ENCODE measurements at regions not wholly inside any gene's neighbourhood (a gene's known extent, or its start where the extent isn't known, plus 50 kb on each side); places are given as distances from the start of the nearest gene placed in this dataset.
"Not testable (repeated sequence)": the region's sequence is repeated elsewhere in the genome, so short reads cannot be mapped to it uniquely, and the experiment has no call there.

DNA sequence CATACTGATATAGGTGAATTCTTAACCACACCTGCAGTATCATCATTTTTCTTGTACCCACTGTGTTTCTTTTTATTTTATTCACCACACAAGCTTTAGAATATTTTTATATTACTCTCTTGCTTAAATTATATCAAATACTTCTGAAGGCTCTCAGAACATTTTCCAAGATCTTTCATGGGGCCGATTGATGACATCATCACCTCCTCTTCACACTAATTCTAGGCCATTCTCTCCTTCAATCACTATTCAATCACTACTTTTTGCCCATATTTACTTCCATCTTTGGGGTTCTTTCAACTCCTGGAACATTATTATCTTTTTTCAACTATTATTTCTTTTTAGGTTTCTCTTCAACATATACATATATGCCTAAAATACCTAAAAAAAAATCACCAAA, 1438.8 kb upstream of the ALCAM start:
- no peak for DNase-seq

DNA sequence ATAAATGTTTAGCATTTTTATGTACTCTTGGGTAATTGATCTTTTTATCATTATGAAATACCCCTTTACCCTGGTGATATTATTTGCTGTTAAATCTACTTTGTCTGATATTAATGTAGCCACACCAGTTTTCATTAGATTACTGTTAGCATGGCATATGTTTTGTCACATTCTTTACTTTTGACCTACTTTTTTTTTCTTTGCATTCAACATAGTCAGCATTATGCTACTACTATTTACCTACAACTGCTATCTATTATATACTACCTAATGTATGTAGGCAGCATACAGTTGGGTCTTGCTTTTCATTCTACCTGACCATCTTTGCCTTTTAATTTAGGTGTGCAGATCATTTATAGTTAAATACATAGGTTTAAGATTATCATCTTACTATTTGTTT, 1429.6 kb upstream of the ALCAM start:
- no peak for DNase-seq

DNA sequence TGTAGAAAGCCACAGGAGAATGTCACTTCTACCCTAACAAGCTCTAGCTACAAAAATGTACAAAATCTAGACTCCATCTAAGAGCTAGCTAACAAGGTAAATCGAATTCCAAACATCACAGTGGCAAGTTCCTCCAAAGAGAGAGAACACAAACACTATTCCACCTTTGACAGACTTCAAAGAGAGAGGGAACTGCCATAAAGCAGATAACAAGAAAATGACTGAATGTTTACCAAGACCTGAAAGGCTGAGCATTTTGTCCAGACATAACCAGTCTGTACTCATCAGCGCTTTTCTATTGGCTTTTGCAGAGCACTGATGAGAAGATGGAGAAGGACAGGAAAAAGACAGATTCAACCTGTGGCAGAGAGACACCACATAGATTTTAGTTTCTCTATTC, 1419.6 kb upstream of the ALCAM start:
- DNase-seq = no peak

DNA sequence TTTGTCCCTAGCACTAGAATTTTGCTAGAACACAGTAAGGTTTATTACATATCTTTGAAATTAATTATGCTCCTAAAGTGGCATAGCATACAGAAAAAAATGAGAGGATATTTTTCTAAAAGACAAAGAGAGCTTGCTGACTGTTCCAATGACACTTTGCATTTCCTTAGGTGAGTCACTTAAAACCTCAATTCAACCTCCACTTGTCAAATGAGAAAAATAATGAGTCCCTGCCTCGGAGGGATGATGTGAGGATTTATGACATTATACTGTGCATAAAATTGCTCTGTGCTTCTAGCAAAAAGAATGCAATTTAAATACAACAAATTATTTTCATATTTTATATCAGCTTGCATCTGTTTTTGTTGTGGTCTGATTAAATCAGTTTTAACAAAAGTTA, 1417.0 kb upstream of the ALCAM start:
- DNase-seq = no peak

DNA sequence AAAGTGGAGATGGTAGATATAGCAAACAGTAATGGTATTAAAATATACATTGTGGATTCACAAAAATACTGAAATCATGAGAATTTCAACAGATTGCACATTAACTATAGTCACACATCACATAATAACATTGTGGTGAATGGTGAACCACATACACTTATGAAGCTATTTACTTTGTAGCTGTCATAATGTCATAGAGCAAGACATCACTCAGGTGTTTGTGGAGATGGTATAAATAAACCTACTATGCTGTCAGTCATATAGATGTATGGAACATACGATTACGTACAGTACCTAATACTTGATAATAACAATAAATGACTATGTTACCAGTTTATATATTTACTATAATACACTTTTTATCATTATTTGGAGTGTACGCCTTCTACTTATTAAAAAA, 1416.0 kb upstream of the ALCAM start:
- DNase-seq = no peak

DNA sequence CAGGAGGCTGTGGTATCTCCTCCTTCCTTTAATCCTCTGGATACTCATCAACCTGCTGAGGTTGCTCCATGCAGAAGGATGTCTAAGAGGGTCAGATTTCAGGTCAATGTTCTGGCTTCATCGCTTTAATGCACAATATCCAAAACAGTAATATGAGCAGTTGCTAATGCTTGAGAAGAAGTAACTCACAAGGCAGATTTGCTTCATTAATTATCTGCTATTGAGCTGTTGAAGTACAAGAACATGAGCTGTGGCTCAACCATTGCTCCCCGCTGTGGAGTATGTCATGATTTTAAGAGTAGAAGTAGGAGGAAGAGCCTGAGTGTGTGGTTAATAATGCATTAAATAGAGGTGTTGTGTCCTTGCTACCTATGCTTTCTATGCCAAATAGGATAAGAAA, 1412.9 kb upstream of the ALCAM start:
- no peak for DNase-seq

DNA sequence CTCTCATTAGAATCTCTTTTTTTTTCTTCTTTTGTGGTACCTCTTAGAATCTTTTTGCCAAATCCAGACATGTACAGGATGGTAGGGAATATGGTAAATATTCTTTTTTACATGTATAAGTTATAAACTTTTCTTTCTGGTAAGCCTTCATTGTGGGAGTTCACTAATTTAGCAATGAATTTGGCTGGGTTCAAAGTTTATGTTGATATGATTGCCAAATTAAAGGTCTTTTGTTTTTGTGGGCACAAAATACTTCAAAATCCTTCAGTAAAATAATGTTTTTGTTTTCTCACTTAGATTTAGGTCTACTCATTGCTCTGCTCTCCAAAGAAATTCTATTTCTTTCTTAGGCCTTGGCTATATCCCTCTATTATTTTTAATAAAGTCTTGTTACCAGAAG, 1405.9 kb upstream of the ALCAM start:
- DNase-seq = no peak

DNA sequence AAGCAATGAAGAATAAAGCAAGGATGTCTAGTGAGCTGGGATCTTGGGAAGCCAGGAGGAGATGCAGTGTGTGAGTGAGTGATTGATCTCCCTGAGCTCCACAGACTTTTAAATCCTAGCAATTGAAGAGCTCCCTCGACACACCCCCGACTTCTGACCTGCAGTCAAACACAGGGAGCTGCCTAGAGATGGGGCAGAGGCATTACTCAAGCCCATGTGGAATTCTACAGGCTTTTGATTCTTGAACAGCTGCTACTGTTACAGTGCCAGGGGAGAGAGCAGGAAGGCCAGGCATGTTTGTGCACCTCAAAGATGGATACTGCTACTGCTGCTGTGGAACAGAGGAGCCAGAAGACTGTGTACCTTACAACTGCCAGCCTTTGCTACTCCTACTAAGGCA, 1403.1 kb upstream of the ALCAM start:
- DNase-seq = no peak

DNA sequence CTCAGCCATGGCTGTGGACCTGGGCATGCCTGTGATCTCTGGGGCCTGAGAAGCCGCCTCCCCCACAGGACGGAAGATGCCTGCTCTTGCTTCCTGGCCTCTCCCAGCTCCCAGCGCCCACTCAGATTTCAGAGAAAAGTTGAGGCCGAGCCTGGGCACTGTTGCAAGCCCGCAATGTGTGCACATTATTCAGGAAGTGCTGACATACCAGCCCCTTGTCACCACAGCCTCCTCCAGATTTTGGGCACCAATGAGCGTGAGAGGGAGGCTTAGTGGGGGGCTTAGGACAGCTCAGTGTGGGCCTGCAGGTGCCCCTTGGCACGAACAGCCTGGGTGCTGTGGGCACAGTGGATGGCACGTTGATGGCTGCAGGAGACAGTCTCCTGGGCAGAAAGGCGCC, 1400.9 kb upstream of the ALCAM start:
- no peak for DNase-seq

DNA sequence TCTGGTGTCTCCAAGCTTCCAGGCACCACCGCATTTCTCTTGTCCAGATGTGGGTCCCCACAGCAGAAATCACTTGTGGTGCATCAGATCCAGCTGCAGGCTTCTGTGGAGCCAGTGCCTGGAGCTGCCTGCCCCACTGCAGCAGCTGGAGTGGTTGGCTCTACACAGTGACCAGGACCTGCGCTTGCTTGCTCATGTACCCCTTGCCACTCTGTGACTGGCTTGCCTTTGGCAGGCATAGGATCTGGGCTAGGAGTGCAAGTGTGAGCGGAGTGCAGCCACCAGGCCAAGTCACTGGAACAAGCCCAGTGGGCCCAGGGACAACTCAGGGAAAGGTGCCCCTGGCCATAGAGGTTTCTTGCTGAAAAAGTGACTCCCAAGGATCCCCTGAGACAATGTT, 1400.0 kb upstream of the ALCAM start:
- DNase-seq = no peak

DNA sequence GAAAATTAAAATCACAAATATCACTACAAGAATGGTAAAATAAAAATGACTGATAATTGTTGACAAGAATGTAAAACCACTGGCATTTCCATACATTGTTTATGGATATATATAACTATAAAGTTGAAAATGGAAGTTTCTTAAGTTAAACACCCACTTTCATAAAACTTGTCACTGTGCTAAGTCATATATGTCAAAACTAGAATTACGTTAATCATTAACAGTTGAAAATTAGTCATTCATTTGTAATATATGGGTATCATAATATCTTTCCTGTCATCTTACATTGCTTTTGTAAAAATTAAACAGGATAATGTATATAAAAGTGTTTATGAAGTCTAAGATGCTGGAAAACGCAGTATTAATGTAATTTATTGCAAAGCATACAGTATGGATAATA, 1398.6 kb upstream of the ALCAM start:
- no peak for DNase-seq

DNA sequence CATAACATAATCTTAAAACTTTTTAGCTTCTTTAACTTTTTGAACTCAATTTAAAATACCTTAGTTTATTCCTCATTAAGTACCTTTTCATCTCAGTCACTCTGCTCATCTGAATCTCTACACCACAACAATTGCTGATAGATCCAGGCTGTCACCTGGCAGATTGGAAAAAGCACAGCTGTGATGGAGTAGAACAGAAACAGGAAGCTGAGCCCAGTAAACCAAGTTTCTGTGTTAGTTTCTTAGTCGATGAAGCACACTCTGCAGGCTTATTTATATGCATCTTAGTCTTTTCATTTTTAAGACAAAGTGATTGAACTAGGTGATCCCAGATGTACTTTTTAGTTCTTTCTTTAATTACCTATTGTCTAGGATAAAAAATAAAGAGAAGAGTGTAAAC, 1398.0 kb upstream of the ALCAM start:
- no peak for DNase-seq

DNA sequence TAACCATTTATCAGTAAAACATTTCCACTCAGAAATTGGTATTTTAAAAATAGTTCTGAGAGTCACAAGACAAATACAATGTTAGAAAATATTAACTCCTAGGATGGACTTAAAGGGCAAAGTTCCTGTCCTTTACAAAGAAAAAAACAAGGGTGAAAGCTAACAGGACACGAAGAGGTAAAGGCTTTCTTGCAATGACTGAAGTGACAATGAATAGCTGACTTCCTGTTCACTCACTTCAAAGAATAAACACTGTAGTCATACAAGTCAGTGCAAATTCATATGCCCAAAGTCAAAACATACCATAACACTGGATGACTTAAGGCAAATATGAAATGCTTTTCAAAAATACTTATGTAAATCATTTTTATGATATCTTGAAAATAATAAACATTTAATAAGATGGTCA, 1389.8 kb upstream of the ALCAM start:
- no peak for DNase-seq

DNA sequence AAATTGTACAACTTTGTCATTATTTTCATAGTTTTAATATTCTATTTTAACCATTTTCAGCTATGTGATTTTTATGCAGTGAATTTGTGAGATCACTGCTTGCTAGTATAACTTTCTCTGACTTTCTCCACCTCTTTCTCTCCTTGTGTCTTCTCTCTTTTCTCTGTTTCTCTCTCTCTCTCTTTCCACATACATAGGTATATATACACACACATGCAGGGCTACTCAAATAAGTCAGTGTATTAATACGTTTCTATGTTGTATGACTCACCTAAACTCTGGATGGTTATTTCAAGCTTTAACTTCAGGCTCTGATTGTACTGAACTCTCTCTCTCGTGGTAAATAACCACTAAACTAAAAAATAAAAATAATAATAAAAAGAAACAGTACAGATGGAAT, 1389.3 kb upstream of the ALCAM start:
- DNase-seq = no peak

DNA sequence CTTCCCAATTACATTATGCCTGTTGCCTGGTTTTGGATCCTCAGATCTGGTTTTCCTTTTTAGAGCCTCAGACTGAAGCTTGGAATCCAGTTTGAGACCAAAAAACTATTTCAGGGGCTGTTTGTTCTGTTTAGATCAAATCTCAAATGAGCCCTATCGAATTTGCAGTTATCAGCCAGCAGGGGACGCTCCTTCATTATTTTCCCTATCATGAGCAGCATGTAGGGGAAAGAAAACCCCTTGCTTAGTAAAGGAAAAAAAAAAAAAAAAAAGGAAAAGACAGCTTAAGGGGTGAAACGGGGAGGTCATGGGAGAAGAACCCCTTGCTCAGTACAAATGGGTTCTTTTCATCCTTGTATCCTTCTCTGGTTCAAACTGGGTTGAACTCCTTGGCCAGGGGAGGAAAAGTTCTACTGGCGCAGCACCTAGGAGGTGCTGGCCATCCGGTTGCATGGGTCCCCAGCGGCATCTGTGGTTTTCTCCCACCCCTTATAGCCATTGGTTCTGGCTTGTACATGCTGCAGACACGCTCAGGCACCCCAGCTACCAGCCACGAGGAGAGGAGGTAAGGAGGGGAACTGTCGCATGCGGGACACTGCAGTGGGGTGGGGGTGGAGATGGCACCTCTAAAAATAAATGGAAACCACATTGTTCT, 1375.1 kb upstream of the ALCAM start:
- no peak for DNase-seq

DNA sequence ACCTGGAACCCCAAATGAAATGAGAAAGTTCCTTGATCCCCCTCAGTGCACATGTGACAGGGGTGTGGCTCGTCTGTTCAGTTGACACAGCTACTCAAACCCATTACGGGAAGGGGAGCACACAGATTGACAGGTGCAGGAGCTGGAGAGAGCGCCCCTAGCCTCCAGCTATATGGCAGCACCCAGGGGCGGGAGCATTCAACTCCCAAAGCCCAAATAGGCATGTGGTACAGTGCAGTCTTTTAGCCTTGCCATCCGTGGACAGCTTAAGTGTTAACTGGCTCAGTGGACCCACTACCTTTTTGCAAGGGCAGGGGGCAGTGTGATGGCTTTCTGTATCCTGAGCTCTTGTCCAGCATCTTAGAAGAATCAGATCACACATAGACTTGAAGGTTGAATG, 1374.2 kb upstream of the ALCAM start:
- no peak for DNase-seq

DNA sequence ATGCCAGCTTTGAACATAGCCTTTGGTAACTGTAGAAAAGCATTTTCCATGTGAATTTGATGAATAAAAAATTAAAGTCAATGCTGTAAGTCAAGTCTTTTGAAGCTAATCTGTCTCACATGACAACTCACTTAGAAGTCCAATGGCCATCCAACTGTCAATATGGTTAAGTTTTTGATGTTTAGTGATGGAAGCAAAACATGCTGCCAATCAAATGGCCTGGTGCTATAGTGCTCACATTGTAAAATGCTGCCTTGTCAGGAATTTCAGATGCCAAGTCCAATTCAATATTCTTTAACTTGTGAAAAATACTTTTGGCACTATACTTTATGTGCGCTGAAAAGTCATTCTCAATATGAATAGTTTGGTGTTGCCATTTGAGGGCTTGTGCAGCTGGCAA, 1361.8 kb upstream of the ALCAM start:
- DNase-seq = no peak

DNA sequence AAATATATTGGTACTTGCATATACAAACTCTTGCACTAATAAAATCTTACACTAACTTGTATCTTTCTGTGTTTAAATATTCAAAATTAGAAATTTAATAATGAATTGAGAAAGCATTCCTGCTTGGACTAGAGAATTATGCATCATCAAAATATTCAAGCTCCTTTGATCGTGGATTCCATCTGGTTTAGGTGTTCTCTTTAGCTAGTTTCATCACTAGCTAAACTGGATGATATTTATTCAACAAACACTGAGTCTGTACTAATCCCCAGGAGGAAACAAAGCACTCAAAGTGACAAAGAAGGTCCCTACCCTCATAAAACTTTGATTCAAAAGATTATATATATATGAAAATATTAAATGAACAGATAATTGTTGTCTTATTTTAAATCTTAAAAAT, 1360.9 kb upstream of the ALCAM start:
- no peak for DNase-seq

DNA sequence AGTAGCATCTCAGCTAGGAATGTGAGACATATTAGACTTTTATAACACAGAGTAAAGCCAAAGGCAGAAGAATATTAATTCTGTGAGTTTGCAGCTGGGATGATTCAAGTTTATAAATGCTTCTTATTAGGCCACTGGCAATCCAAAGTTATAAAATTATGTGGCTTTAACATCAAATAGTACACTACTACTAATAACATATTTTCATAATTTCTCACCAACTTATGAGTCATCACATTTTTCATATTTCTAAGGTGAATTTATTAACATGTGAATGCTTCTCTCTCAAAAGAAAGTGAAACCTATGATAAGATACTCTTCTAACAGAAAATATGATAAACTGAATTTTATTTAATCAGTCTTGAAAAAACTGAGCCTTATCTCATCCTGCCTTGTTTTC, 1348.2 kb upstream of the ALCAM start:
- DNase-seq = no peak

DNA sequence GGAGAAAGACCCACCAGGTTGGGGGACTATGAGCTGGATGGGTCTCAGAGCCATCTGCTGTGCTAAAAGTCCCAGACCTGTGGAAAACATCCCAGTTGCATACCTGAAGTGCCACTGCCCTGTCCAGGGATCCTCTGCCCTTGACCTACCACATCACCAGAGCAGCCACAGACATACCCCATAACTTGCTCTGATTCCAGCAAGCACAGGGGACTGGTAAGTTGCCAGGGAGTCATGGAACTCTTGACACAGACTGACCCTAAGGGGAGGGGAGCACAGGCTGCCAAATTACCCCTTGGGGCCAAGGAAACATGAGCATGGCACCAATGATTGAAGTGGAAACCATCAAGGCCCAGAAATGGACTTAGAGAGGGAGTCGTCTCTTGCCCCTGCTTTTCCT, 1335.1 kb upstream of the ALCAM start:
- no peak for DNase-seq

DNA sequence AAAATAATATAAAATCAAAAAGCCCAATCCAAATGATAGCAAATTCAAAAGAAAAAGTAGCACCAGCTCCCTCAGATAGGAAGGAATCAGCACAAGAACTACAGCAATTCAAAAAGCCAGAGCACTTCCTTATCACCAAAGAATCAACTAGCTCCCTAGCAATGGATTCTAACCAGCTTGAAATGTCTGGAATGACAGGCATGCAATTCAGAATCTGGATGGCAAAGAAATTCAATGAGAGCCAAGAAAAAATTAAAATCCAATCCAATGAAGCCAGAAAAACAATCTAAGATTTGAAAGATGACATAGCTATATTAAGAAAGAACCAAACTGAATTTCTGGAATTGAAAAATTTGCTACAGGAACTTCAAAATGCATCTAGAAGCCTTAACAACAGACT, 1334.4 kb upstream of the ALCAM start:
- no peak for DNase-seq

DNA sequence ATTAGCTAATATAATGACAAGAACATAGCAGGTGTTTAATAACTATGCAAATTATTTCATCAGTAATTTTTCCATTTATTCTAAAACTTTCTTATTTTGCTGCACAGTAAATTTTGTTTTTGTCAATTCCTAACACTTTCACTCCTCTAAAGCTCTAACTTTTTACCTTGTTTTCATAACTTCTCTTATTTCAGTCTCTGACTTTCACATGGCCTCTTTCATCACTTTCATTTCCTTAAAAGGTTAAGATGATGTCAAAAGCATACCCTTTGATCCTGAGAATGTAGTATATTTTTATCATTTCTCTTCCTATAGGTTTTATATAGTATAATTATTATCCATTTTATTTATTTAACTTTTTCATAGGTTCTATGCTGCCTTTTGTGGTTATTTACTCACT, 1325.8 kb upstream of the ALCAM start:
- DNase-seq = no peak

DNA sequence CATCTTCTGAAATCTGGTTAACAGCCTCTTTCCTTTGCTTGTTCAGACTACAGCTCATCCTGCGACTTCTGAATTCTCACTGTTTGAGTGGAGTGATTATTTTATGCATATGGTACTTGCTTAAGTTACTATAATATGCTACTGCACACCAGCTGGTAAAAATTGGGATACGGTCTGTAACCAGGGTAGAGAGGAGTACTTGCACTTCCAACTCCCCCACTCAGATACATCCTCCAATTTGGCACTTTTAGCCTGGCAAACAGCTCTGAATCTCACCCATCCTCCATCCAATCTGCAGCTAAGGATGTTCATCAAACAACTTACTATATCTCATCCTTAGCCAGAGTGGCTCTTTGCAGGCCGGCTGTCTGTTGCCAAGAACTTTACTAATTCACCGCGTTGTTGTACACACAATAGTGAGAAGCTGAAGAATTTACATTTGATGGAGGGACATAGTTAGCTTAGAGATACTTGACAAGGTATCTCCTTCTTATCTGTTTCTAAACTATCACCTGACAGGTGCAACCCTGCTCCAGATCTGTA, 1323.6 kb upstream of the ALCAM start:
- not testable (repeated sequence) for DNase-seq

DNA sequence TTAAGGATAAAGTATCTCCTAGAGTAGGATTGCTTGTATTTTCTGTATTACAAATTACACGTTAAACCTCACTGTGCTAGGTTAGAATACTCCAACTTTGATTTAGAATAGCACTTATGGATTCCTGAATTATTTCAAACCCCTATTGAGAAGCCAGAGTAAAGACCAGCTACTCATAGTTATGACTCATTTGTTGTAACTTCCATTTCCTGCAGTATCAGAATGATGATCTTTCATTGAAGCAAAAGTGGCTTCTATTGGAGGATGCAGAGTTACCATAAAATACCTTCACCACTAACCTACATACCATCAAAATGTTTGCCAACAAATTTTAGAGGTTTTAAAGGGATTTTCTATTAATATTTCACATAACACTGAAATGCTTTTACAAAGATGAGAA, 1322.7 kb upstream of the ALCAM start:
- DNase-seq = no peak

DNA sequence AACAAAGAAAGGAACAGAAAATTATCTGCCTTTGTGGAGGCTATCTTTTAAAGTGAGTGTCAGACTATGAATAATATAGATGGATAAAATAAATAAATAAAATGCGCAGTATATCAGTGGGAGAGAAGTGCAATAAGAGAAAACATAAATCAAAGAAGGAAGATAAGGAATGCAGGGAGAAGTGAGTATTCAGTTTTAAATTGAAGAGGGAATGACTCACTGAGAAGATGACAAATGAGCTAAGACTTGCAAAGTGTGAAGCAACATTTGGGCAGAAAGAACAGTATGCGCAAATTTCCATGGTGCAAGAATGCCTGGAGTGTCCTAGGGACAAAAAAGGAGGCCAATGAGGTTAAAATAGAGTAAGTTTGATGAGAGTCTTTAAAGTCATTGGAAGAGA, 1300.1 kb upstream of the ALCAM start:
- no peak for DNase-seq

DNA sequence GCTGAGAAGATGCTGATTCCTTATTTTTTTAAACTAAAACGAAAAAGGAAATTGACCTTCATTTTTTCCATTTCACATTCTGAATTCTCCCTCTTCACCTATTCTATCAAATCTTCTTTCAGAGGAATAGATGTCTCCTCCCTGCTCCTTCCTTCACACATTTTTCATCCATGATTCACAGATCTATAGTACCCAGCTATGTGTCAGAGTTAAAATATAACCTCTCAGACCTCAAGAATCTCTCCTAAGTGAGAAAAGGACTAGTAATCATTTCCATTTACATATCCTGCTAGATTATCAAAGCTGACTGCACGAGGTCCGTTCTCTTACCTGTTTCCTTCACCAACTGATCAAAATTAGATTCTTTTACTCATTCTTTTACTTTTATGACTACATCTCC, 1297.6 kb upstream of the ALCAM start:
- no peak for DNase-seq
